NCI-H1105 treated with DMSO at 0.1 percent for 48 hours (cell line): ENCODE measurements at regions not wholly inside any gene's neighbourhood (a gene's known extent, or its start where the extent isn't known, plus 50 kb on each side); places are given as distances from the start of the nearest gene placed in this dataset.
A peak's percentile ranks its signal among the peaks of the same experiment; 100 is the strongest.
"Not testable (repeated sequence)": the region's sequence is repeated elsewhere in the genome, so short reads cannot be mapped to it uniquely, and the experiment has no call there.

Experiments
- DNase-seq: peaks from one replicate; lab custom pipeline; 2025; lab: John Stamatoyannopoulos, UW

- no peak for DNase-seq
Observed at GRCh38 chr6:76275746-76276145, 203.3 kb upstream of the IMPG1 start.

DNA sequence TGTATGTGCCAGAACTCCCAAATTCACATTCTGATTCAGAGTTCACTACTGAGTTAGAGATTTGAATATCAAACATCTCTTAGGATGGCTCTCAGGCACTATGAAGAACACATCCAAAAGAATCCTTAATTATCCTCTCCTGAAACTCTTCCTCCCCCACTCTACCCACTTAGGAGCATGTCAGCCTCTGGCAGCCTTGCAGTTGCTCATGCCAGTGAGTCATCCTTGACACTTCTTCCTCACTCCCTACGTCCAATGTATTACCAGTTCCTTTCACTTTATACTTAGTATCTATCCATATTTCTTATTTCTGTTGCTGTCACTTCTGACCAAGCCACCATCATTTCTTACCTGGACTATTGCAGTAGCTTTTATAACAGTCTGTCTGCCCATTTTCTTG, 192.0 kb upstream of the IMPG1 start:
- DNase-seq: no peak

DNA sequence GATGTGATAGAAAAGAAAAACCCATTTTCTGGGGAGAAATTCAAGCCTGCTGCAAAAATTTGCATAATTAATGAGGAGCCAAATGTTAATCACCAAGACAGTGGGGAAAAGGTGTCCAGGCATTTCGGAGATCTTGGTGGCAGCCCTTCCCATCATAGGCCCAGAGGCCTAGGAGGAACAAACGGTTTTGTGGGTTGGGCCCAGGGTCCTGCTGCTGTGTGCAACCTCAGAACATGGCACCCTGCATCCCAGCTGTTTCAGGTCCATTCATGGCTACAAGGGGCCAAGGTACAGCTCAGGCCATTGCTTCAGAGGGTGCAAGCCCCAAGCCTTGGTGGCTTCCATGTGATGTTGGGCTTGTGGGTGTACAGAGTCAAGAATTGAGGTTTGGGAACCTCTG, 189.8 kb upstream of the IMPG1 start:
- no peak for DNase-seq

GRCh38 chr6:76250666-76251065, 178.2 kb upstream of the IMPG1 start:
- no peak for DNase-seq

DNA sequence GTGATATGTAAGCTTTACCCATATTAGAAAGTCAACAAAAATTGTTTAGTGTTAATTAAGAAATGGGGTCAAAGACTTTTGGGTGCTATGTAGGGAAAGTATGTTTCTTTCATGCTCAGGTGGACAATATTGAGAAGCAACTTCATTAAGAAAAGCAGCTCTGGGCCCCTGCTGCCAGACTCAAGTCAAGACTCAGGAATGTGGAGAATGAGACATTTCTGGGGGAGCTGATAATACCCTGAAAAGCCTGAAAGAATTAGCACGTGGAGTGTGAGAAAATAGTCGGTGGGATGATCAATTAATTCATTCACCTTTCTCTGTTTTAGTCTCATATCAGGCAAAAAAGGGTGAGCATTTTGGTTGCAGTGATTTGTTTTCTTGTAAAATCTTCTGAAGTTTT, 175.1 kb upstream of the IMPG1 start:
- no peak for DNase-seq

GRCh38 chr6:76240092-76240491, 167.6 kb upstream of the IMPG1 start:
- DNase-seq: no peak

DNA sequence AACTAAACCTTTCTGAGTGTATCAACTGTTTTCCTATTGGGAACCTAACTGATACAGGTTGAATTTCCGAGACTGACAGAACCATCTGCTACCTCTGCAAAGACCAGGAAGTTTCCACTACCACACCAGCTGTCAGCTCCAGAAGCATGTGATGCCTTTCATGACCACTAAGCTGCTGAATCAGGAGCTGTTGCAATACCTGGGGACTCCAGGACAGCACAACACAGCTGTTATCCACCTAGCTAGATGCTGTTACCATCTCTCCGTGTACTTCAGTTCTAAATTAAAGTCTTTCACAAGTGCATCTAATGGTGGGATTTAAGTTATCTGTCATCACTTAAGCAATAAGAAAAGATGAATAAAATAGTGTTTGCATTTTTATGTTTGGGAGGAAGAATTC, 158.2 kb upstream of the IMPG1 start:
- no peak for DNase-seq

DNA sequence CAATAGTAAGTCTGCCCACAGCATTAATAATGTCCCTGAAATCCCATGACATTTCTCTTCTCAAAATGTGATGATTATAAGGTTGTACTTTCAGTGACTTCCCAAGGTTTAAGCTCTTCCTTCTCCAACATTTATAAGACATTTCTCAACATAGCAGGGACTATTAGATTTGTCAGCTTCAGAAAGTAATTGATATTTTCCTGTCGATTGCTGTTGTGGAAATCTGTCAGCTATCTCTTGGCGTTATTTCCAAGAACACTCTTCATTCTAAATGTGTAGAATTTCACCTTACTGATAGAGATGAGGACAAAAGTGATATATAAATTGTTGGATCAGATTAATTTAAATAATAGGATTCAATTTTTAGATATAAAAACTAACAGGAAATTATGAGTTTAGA, 149.7 kb upstream of the IMPG1 start:
- DNase-seq: no peak

- DNase-seq: no peak
Observed at GRCh38 chr6:76221525-76221924, 149.1 kb upstream of the IMPG1 start.

- DNase-seq: peak; percentile 28
Observed at GRCh38 chr6:76220805-76221204, 148.3 kb upstream of the IMPG1 start.

GRCh38 chr6:76217606-76218005, 145.1 kb upstream of the IMPG1 start:
- DNase-seq: no peak

DNA sequence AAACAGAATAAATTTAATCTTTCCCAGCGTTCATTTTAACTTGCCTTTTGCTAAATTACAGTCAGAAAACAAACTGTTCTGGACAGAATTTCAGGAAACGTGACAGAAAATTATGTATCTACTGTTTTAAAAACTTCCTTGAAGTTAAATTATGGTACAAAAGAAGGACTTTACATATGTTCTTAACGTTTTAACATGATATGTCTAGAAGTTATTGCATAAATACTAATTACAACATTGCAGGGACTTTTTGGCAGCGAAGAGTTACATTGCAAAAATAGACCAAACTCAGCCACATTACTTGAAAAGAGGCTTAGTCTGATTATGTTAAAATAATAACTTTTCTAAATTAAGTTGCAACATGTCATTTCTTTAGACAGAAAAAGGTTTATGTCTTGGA, 142.1 kb upstream of the IMPG1 start:
- no peak for DNase-seq

DNA sequence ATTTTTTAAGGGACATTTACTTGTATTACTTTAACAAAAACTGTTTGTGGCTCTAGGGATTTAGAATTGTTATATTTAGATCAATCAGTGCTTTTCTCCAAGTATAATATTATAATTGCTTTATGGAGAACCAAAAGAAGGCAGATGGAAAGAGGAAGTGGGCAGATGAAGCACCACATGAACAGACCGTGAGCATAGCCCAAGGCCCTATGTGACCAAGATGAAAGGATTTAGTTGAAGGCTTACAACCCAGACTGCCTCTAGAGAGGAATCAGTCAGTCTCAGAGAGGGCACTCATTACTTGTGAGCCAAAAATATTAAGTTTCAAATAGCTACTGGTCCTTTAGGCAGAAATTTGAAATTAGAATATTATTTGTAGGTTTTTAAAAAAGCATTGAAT, 102.3 kb upstream of the IMPG1 start:
- DNase-seq: no peak

- no peak for DNase-seq
Observed at GRCh38 chr6:76166874-76167273, 94.4 kb upstream of the IMPG1 start.

GRCh38 chr6:76166297-76166696, 93.8 kb upstream of the IMPG1 start:
- DNase-seq: no peak

DNA sequence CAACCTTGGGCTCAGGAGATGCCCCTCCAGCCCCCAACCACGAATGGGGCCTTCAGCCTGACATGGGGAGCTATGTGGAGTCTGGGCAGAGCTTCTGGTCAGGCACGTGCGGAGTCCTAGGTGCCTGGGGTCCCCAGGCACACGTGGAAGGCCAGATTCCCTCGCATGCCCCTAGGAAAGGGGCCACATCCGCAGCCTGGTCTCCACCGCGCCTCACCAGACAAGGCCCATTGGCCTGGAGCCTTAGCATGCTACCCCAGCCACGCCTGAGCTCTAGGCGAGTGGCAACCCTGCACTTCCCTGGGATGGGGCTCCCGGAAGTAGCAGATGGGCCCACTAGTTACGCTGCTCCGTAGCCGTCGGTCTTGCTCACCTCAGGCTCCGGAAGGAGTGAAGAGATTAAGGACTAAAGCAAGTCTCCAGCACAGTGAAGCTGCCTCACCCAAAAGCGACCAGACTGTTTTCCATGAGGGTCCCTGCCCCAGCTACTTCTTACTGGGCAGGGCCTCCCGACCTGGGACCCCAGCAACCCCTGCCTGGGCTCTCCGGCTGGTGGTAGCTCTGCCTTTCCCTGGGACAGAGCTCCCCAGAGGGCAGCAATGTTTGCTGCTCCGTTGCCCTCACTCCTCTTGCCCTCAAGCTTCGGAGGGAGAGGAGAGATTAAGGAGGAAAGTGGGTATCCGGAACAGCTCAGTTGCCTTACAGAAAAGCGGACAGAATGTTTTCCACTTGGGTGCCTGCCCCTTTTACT, 93.2 kb upstream of the IMPG1 start:
- no peak for DNase-seq

GRCh38 chr6:76162811-76163210, 90.3 kb upstream of the IMPG1 start:
- no peak for DNase-seq

- not testable (repeated sequence) for DNase-seq
Observed at GRCh38 chr6:76157800-76158199, 85.3 kb upstream of the IMPG1 start.

GRCh38 chr6:76135481-76135880, 63.0 kb upstream of the IMPG1 start:
- DNase-seq: no peak

- no peak for DNase-seq
Observed at GRCh38 chr6:76134651-76135050, 62.2 kb upstream of the IMPG1 start.

DNA sequence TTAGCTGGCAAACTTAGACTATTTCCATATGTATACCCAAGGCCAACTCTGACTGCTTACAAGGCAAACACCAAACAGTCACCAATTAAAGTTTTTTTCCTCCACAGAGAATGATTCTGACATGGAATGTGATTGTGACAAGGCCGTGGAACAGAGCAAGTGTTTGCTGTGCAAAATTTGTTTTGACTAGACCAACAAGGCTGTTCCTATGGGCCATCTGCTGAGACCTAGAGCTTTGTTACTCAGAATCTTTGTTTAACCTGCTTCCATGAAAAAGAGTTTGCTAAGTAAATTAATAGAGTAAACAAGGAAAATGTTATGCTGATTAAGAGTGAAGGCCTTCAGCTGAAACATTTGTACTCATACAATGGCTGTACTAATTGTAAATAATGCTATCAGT, 51.6 kb upstream of the IMPG1 start:
- no peak for DNase-seq
